H1 (cell line): ENCODE measurements at regions not wholly inside any gene's neighbourhood (a gene's known extent, or its start where the extent isn't known, plus 50 kb on each side); places are given as distances from the start of the nearest gene placed in this dataset.

Source experiments
- CTCF ChIA-PET: fragments of 300-600 bp; sonication (Branson Sonifier 250); formaldehyde crosslinking; loops from one replicate; lab custom pipeline; 2021; ENCODE audit not compliant: partially characterized antibody; lab: Charles Lee
- POLR2A ChIA-PET: fragments of 300-600 bp; sonication (Branson Sonifier 250); formaldehyde crosslinking; loops from one replicate; lab custom pipeline; 2021; ENCODE audit warnings: inconsistent platforms; ENCODE audit not compliant: partially characterized antibody; lab: Charles Lee
- DNase-seq, 2 experiments: peaks; one replicate each; pipeline versions ENCODE4 v3.0.0 to v3.0.0-alpha.2; 2010 to 2022; ENCODE audit warnings: low spot score in 2 of 2, low read depth in 1 of 2, mixed read lengths in 1 of 2
- FAIRE-seq: peaks from 2 replicates; lab custom pipeline; 2011; peaks lifted over from hg19 to GRCh38; lab: Jason Lieb, UNC
- H2AFZ ChIP-seq: 2 replicates; pipeline ENCODE4 v1.8.1; 2012; ENCODE audit warnings: low read length, inconsistent platforms
- H2AK5ac ChIP-seq: 2 replicates; pipeline ENCODE4 v1.6.1; 2013; ENCODE audit warnings: low read depth, low read length
- H2BK120ac ChIP-seq: replicated peaks from 2 replicates; pipeline ENCODE3; 2013; ENCODE audit warnings: low read depth, low read length, inconsistent platforms
- H2BK12ac ChIP-seq: 2 replicates; pipeline ENCODE4 v1.6.1; 2013; ENCODE audit warnings: low read depth, low read length
- H2BK15ac ChIP-seq: 2 replicates; pipeline ENCODE4 v1.6.1; 2013; ENCODE audit warnings: low read length
- H2BK20ac ChIP-seq: 2 replicates; pipeline ENCODE4 v1.6.1; 2013; ENCODE audit warnings: low read length
- H2BK5ac ChIP-seq: 2 replicates; pipeline ENCODE4 v1.6.1; 2013; ENCODE audit warnings: low read depth, low read length
- H3K14ac ChIP-seq: 2 replicates; pipeline ENCODE4 v1.6.1; 2013; ENCODE audit warnings: inconsistent platforms; ENCODE audit not compliant: insufficient read length
- H3K18ac ChIP-seq: 2 replicates; pipeline ENCODE4 v1.6.1; 2013; ENCODE audit warnings: low read length; ENCODE audit errors: extremely low read depth
- H3K23ac ChIP-seq: 2 replicates; pipeline ENCODE4 v1.6.1; 2013; ENCODE audit warnings: inconsistent platforms; ENCODE audit not compliant: insufficient read length
- H3K23me2 ChIP-seq: 2 replicates; pipeline ENCODE4 v1.6.1; 2013; ENCODE audit warnings: low read depth, low read length
- H3K27ac ChIP-seq: 2 replicates; pipeline ENCODE4 v1.6.1; 2011; ENCODE audit warnings: low read depth, low read length, inconsistent platforms
- H3K27me3 ChIP-seq, 4 experiments: replicated peaks in 1 of 4; 1 replicate in 1 of 4; 2 replicates in 3 of 4; pipeline versions ENCODE4 v1.6.1 to v1.8.1; 2011 to 2013; ENCODE audit warnings: low read length in 3 of 4, mild to moderate bottlenecking in 3 of 4, inconsistent platforms in 2 of 4, mixed read lengths in 2 of 4, moderate library complexity in 1 of 4; ENCODE audit not compliant: control insufficient read depth in 3 of 4, insufficient read depth in 3 of 4; ENCODE audit errors: extremely low read depth in 1 of 4
- H3K36me3 ChIP-seq, 4 experiments: 2 replicates each; pipeline versions ENCODE4 v1.6.1 to v1.8.1; 2011 to 2013; ENCODE audit warnings: mild to moderate bottlenecking in 4 of 4, low read length in 3 of 4, moderate library complexity in 2 of 4, control low read depth in 1 of 4, inconsistent platforms in 1 of 4; ENCODE audit not compliant: insufficient read depth in 4 of 4, control insufficient read depth in 2 of 4
- H3K4ac ChIP-seq: replicated peaks from 2 replicates; pipeline ENCODE3; 2013; ENCODE audit warnings: low read length, low read depth, mixed read lengths, inconsistent platforms; ENCODE audit not compliant: insufficient read length
- H3K4me1 ChIP-seq, 4 experiments: replicated peaks in 1 of 4; 1 replicate in 1 of 4; 2 replicates in 3 of 4; pipeline versions ENCODE4 v1.6.1 to v1.8.1; 2011 to 2013; ENCODE audit warnings: low read length in 3 of 4, inconsistent platforms in 2 of 4, mixed read lengths in 1 of 4; ENCODE audit not compliant: insufficient read depth in 4 of 4, control insufficient read depth in 3 of 4
- H3K4me2 ChIP-seq, 2 experiments: 2 replicates each; pipeline versions ENCODE4 v1.6.1 to v1.8.1; 2011 to 2013; ENCODE audit warnings: low read depth in 2 of 2, low read length in 2 of 2, control low read depth in 1 of 2, inconsistent platforms in 1 of 2, mild to moderate bottlenecking in 1 of 2; ENCODE audit not compliant: insufficient read depth in 1 of 2
- H3K4me3 ChIP-seq, 4 experiments: fragments of 200-600, 300-600 bp in 1 of 4; sonication (generic), shearing (Covaris generic), sonication (Bioruptor Twin) in 1 of 4; 2 replicates each; pipeline versions ENCODE4 v1.5.1 to v1.8.1; 2011 to 2016; ENCODE audit warnings: low read length in 4 of 4, low read depth in 3 of 4, control low read depth in 2 of 4, inconsistent platforms in 2 of 4, mild to moderate bottlenecking in 2 of 4, mixed read lengths in 1 of 4, moderate library complexity in 1 of 4; ENCODE audit not compliant: insufficient read depth in 2 of 4; ENCODE audit errors: extremely low read depth in 1 of 4
- H3K56ac ChIP-seq: replicated peaks from 2 replicates; pipeline ENCODE3; 2013; ENCODE audit warnings: low read depth, mild to moderate bottlenecking, mixed read lengths, low read length, inconsistent platforms; ENCODE audit not compliant: insufficient read length
- H3K79me1 ChIP-seq: 2 replicates; pipeline ENCODE4 v1.6.1; 2013; ENCODE audit warnings: low read depth, low read length, control low read depth
- H3K79me2 ChIP-seq, 2 experiments: 2 replicates each; pipeline versions ENCODE4 v1.6.1 to v1.8.1; 2012 to 2013; ENCODE audit warnings: low read length in 2 of 2, mild to moderate bottlenecking in 2 of 2, inconsistent platforms in 1 of 2; ENCODE audit not compliant: insufficient read depth in 2 of 2, control insufficient read depth in 1 of 2
- H3K9ac ChIP-seq, 4 experiments: replicated peaks in 1 of 4; 1 replicate in 1 of 4; 2 replicates in 3 of 4; pipeline versions ENCODE4 v1.6.1 to v1.8.1; 2011 to 2013; ENCODE audit warnings: low read depth in 3 of 4, low read length in 3 of 4, control low read depth in 2 of 4, mild to moderate bottlenecking in 2 of 4, moderate library complexity in 2 of 4, inconsistent platforms in 1 of 4; ENCODE audit errors: extremely low read depth in 1 of 4
- H3K9me3 ChIP-seq, 2 experiments: 2 replicates each; pipeline versions ENCODE4 v1.6.1 to v1.8.1; 2012 to 2013; ENCODE audit warnings: mild to moderate bottlenecking in 2 of 2, moderate library complexity in 2 of 2, control low read depth in 1 of 2, inconsistent platforms in 1 of 2, low read depth in 1 of 2, low read length in 1 of 2, mixed read lengths in 1 of 2; ENCODE audit not compliant: insufficient read depth in 2 of 2
- H4K20me1 ChIP-seq, 2 experiments: replicated peaks in 1 of 2; 2 replicates each; pipeline versions ENCODE3 to v1.8.1; 2011 to 2013; ENCODE audit warnings: inconsistent platforms in 2 of 2, low read length in 2 of 2, mild to moderate bottlenecking in 1 of 2; ENCODE audit not compliant: insufficient read depth in 2 of 2, control insufficient read depth in 1 of 2
- H4K5ac ChIP-seq: 2 replicates; pipeline ENCODE4 v1.6.1; 2013; ENCODE audit warnings: low read length, low read depth, mixed read lengths, inconsistent platforms; ENCODE audit not compliant: insufficient read length
- H4K8ac ChIP-seq: 2 replicates; pipeline ENCODE4 v1.8.0; 2013; ENCODE audit warnings: mild to moderate bottlenecking, moderate library complexity, low read length, inconsistent platforms; ENCODE audit not compliant: insufficient read depth; ENCODE audit errors: extremely low read depth
- H4K91ac ChIP-seq: replicated peaks from 2 replicates; pipeline ENCODE3; 2013; ENCODE audit warnings: low read length, mixed read lengths, inconsistent platforms; ENCODE audit not compliant: insufficient read length
- YY1 ChIP-seq: IDR thresholded peaks from 2 replicates; pipeline ENCODE4 v1.6.1; 2011; ENCODE audit warnings: low read depth, mild to moderate bottlenecking, low read length
- ZNF274 ChIP-seq: IDR thresholded peaks from 2 replicates; pipeline ENCODE4 v1.7.0; 2012; ENCODE audit warnings: low read length, borderline replicate concordance; ENCODE audit errors: extremely low read depth
- WGBS, 2 experiments: shearing (Covaris generic) in 1 of 2; methylation state at CpG; one replicate each; pipeline versions ENCODE4 v1.1.6 to v1.1.7; 2013 to 2015; ENCODE audit warnings: low lambda C conversion rate in 2 of 2, mixed read lengths in 2 of 2, inconsistent platforms in 1 of 2, low coverage in 1 of 2, missing lambda C conversion rate in 1 of 2; ENCODE audit not compliant: insufficient replicate concordance in 2 of 2, insufficient coverage in 1 of 2, insufficient read length in 1 of 2; ENCODE audit errors: extremely low coverage in 1 of 2, missing lambda C conversion rate in 1 of 2; 5-methylcytosine and 5-hydroxymethylcytosine counted together

- DNase-seq = no peak
- Histone ChIP-seq H3K18ac (no peak overlapping the region), H3K79me1 (no peaks in the 10 kb centered on the region), H4K91ac (no peak overlapping the region), H2BK5ac (no peak overlapping the region), H3K14ac (no peak overlapping the region), H2AFZ (no peak overlapping the region), H2BK15ac (no peak overlapping the region), H3K56ac (no peak overlapping the region), H3K4ac (no peak overlapping the region), H3K4me1 (peaks cover 0 to 2% (median 0%) of the 10 kb centered on the region in 4 experiments; a peak in 1 of 7 replicates)
- TF ChIP-seq YY1 = no peak
- no peak for TF ChIP-seq ZNF274
- TF ChIP-seq, all 59 proteins: peak for 0
- Histone ChIP-seq H3K79me2 (0 out of 4 replicates have a peak, but pooled peaks cover 0 to 2% of the 10 kb centered on the region in 2 experiments), H3K9ac (no peak overlapping the region), H4K20me1 (no peaks in the 10 kb centered on the region), H4K8ac (no peak overlapping the region), H2BK20ac (no peak overlapping the region), H2BK120ac (no peak overlapping the region), H3K27me3 (peaks cover 0 to 1% (median 0%) of the 10 kb centered on the region in 4 experiments; a peak in 1 of 7 replicates), H3K9me3 (no peaks in the 10 kb centered on the region), H3K27ac (no peak overlapping the region), H3K4me3 (no peak overlapping the region), H2BK12ac (no peak overlapping the region), H3K23me2 (no peaks in the 10 kb centered on the region), H3K23ac (no peak overlapping the region), H3K4me2 (no peak overlapping the region), H3K36me3 (peaks cover 0 to 21% (median 3%) of the 10 kb centered on the region in 4 experiments; a peak in 3 of 8 replicates), H2AK5ac (no peak overlapping the region), H4K5ac (no peak overlapping the region)
- 100% methylated on average over 1 of the region's 1 CpG; no CpG with 5 or more reads in 1 of the 2 experiments for WGBS, 2 experiments
- ChIA-PET CTCF (interaction anchor here (2.6 kb wide), 1 partner anchor 194 kb away, joined by 8 read pairs; no protein-coding TSS in a partner anchor), POLR2A (interaction anchor here (1.0 kb wide), 1 partner anchor 9 kb away, joined by 3 read pairs; no protein-coding TSS in a partner anchor)
- no peak for FAIRE-seq
Measured at GRCh38 chr3:110887176-110887575, 184.4 kb upstream of the NECTIN3 start.
